GM18511 (cell line): ENCODE measurements at regions not wholly inside any gene's neighbourhood (a gene's known extent, or its start where the extent isn't known, plus 50 kb on each side); places are given as distances from the start of the nearest gene placed in this dataset.
A peak's percentile ranks its signal among the peaks of the same experiment; 100 is the strongest.

Source experiments
- ATAC-seq: cut with Tn5 transposase; IDR thresholded peaks from one replicate; pipeline ENCODE4 v1.9.1; 2021; ENCODE audit warnings: mild to moderate bottlenecking, moderate library complexity; ENCODE audit not compliant: unreplicated experiment

- peak; percentile 86 for ATAC-seq
Measured at GRCh38 chr6:166106076-166106686, 61.5 kb downstream of the TBXT start.

GRCh38 chr6:166105341-166106075 lies 62.1 kb downstream of the TBXT start:
- peak; percentile 37 for ATAC-seq

- ATAC-seq: no peak
Measured at GRCh38 chr6:166104872-166105271, 62.8 kb downstream of the TBXT start.

- ATAC-seq: no peak
Measured at GRCh38 chr6:166104107-166104506, 63.5 kb downstream of the TBXT start.

GRCh38 chr6:166101819-166102419 lies 65.7 kb downstream of the TBXT start:
- ATAC-seq: no peak

GRCh38 chr6:166097914-166098522 lies 69.6 kb downstream of the TBXT start:
- ATAC-seq: no peak

- no peak for ATAC-seq
Measured at GRCh38 chr6:166087852-166088251, 79.8 kb downstream of the TBXT start.

GRCh38 chr6:166087246-166087645 lies 80.4 kb downstream of the TBXT start:
- ATAC-seq: no peak

- no peak for ATAC-seq
Measured at GRCh38 chr6:166085500-166085899, 82.2 kb downstream of the TBXT start.

- ATAC-seq: no peak
Measured at GRCh38 chr6:166084951-166085350, 82.7 kb downstream of the TBXT start.

- ATAC-seq: no peak
Measured at GRCh38 chr6:166079841-166080240, 87.8 kb downstream of the TBXT start.

- ATAC-seq: no peak
Measured at GRCh38 chr6:166078294-166078693, 89.4 kb downstream of the TBXT start.

GRCh38 chr6:166076625-166077024 lies 91.0 kb downstream of the TBXT start:
- no peak for ATAC-seq

GRCh38 chr6:166075925-166076324 lies 91.7 kb downstream of the TBXT start:
- ATAC-seq: no peak

GRCh38 chr6:166075186-166075585 lies 92.5 kb downstream of the TBXT start:
- no peak for ATAC-seq

- ATAC-seq: no peak
Measured at GRCh38 chr6:166073082-166073481, 94.6 kb downstream of the TBXT start.

- no peak for ATAC-seq
Measured at GRCh38 chr6:166068768-166069167, 98.9 kb downstream of the TBXT start.

- ATAC-seq: no peak
Measured at GRCh38 chr6:166058064-166058739, 109.4 kb downstream of the TBXT start.

- no peak for ATAC-seq
Measured at GRCh38 chr6:166057431-166057830, 110.2 kb downstream of the TBXT start.

- ATAC-seq: no peak
Measured at GRCh38 chr6:166056637-166057036, 111.0 kb downstream of the TBXT start.

- ATAC-seq: no peak
Measured at GRCh38 chr6:166055801-166056200, 111.8 kb downstream of the TBXT start.
